H1 (cell line): ENCODE measurements at regions not wholly inside any gene's neighbourhood (a gene's known extent, or its start where the extent isn't known, plus 50 kb on each side); places are given as distances from the start of the nearest gene placed in this dataset.

Experiments used
- CTCF ChIA-PET: fragments of 300-600 bp; sonication (Branson Sonifier 250); formaldehyde crosslinking; loops from one replicate; lab custom pipeline; 2021; ENCODE audit not compliant: partially characterized antibody; lab: Charles Lee
- POLR2A ChIA-PET: fragments of 300-600 bp; sonication (Branson Sonifier 250); formaldehyde crosslinking; loops from one replicate; lab custom pipeline; 2021; ENCODE audit warnings: inconsistent platforms; ENCODE audit not compliant: partially characterized antibody; lab: Charles Lee
- DNase-seq, 2 experiments: peaks; one replicate each; pipeline versions ENCODE4 v3.0.0 to v3.0.0-alpha.2; 2010 to 2022; ENCODE audit warnings: low spot score in 2 of 2, low read depth in 1 of 2, mixed read lengths in 1 of 2
- FAIRE-seq: peaks from 2 replicates; lab custom pipeline; 2011; peaks lifted over from hg19 to GRCh38; lab: Jason Lieb, UNC
- H2AFZ ChIP-seq: 2 replicates; pipeline ENCODE4 v1.8.1; 2012; ENCODE audit warnings: low read length, inconsistent platforms
- H2AK5ac ChIP-seq: 2 replicates; pipeline ENCODE4 v1.6.1; 2013; ENCODE audit warnings: low read depth, low read length
- H2BK120ac ChIP-seq: replicated peaks from 2 replicates; pipeline ENCODE3; 2013; ENCODE audit warnings: low read depth, low read length, inconsistent platforms
- H2BK12ac ChIP-seq: 2 replicates; pipeline ENCODE4 v1.6.1; 2013; ENCODE audit warnings: low read depth, low read length
- H2BK15ac ChIP-seq: 2 replicates; pipeline ENCODE4 v1.6.1; 2013; ENCODE audit warnings: low read length
- H2BK20ac ChIP-seq: 2 replicates; pipeline ENCODE4 v1.6.1; 2013; ENCODE audit warnings: low read length
- H2BK5ac ChIP-seq: 2 replicates; pipeline ENCODE4 v1.6.1; 2013; ENCODE audit warnings: low read depth, low read length
- H3K14ac ChIP-seq: 2 replicates; pipeline ENCODE4 v1.6.1; 2013; ENCODE audit warnings: inconsistent platforms; ENCODE audit not compliant: insufficient read length
- H3K18ac ChIP-seq: 2 replicates; pipeline ENCODE4 v1.6.1; 2013; ENCODE audit warnings: low read length; ENCODE audit errors: extremely low read depth
- H3K23ac ChIP-seq: 2 replicates; pipeline ENCODE4 v1.6.1; 2013; ENCODE audit warnings: inconsistent platforms; ENCODE audit not compliant: insufficient read length
- H3K23me2 ChIP-seq: 2 replicates; pipeline ENCODE4 v1.6.1; 2013; ENCODE audit warnings: low read depth, low read length
- H3K27ac ChIP-seq: 2 replicates; pipeline ENCODE4 v1.6.1; 2011; ENCODE audit warnings: low read depth, low read length, inconsistent platforms
- H3K27me3 ChIP-seq, 4 experiments: replicated peaks in 1 of 4; 1 replicate in 1 of 4; 2 replicates in 3 of 4; pipeline versions ENCODE4 v1.6.1 to v1.8.1; 2011 to 2013; ENCODE audit warnings: low read length in 3 of 4, mild to moderate bottlenecking in 3 of 4, inconsistent platforms in 2 of 4, mixed read lengths in 2 of 4, moderate library complexity in 1 of 4; ENCODE audit not compliant: control insufficient read depth in 3 of 4, insufficient read depth in 3 of 4; ENCODE audit errors: extremely low read depth in 1 of 4
- H3K36me3 ChIP-seq, 4 experiments: 2 replicates each; pipeline versions ENCODE4 v1.6.1 to v1.8.1; 2011 to 2013; ENCODE audit warnings: mild to moderate bottlenecking in 4 of 4, low read length in 3 of 4, moderate library complexity in 2 of 4, control low read depth in 1 of 4, inconsistent platforms in 1 of 4; ENCODE audit not compliant: insufficient read depth in 4 of 4, control insufficient read depth in 2 of 4
- H3K4ac ChIP-seq: replicated peaks from 2 replicates; pipeline ENCODE3; 2013; ENCODE audit warnings: low read length, low read depth, mixed read lengths, inconsistent platforms; ENCODE audit not compliant: insufficient read length
- H3K4me1 ChIP-seq, 4 experiments: replicated peaks in 1 of 4; 1 replicate in 1 of 4; 2 replicates in 3 of 4; pipeline versions ENCODE4 v1.6.1 to v1.8.1; 2011 to 2013; ENCODE audit warnings: low read length in 3 of 4, inconsistent platforms in 2 of 4, mixed read lengths in 1 of 4; ENCODE audit not compliant: insufficient read depth in 4 of 4, control insufficient read depth in 3 of 4
- H3K4me2 ChIP-seq, 2 experiments: 2 replicates each; pipeline versions ENCODE4 v1.6.1 to v1.8.1; 2011 to 2013; ENCODE audit warnings: low read depth in 2 of 2, low read length in 2 of 2, control low read depth in 1 of 2, inconsistent platforms in 1 of 2, mild to moderate bottlenecking in 1 of 2; ENCODE audit not compliant: insufficient read depth in 1 of 2
- H3K4me3 ChIP-seq, 4 experiments: fragments of 200-600, 300-600 bp in 1 of 4; sonication (generic), shearing (Covaris generic), sonication (Bioruptor Twin) in 1 of 4; 2 replicates each; pipeline versions ENCODE4 v1.5.1 to v1.8.1; 2011 to 2016; ENCODE audit warnings: low read length in 4 of 4, low read depth in 3 of 4, control low read depth in 2 of 4, inconsistent platforms in 2 of 4, mild to moderate bottlenecking in 2 of 4, mixed read lengths in 1 of 4, moderate library complexity in 1 of 4; ENCODE audit not compliant: insufficient read depth in 2 of 4; ENCODE audit errors: extremely low read depth in 1 of 4
- H3K56ac ChIP-seq: replicated peaks from 2 replicates; pipeline ENCODE3; 2013; ENCODE audit warnings: low read depth, mild to moderate bottlenecking, mixed read lengths, low read length, inconsistent platforms; ENCODE audit not compliant: insufficient read length
- H3K79me1 ChIP-seq: 2 replicates; pipeline ENCODE4 v1.6.1; 2013; ENCODE audit warnings: low read depth, low read length, control low read depth
- H3K79me2 ChIP-seq, 2 experiments: 2 replicates each; pipeline versions ENCODE4 v1.6.1 to v1.8.1; 2012 to 2013; ENCODE audit warnings: low read length in 2 of 2, mild to moderate bottlenecking in 2 of 2, inconsistent platforms in 1 of 2; ENCODE audit not compliant: insufficient read depth in 2 of 2, control insufficient read depth in 1 of 2
- H3K9ac ChIP-seq, 4 experiments: replicated peaks in 1 of 4; 1 replicate in 1 of 4; 2 replicates in 3 of 4; pipeline versions ENCODE4 v1.6.1 to v1.8.1; 2011 to 2013; ENCODE audit warnings: low read depth in 3 of 4, low read length in 3 of 4, control low read depth in 2 of 4, mild to moderate bottlenecking in 2 of 4, moderate library complexity in 2 of 4, inconsistent platforms in 1 of 4; ENCODE audit errors: extremely low read depth in 1 of 4
- H3K9me3 ChIP-seq, 2 experiments: 2 replicates each; pipeline versions ENCODE4 v1.6.1 to v1.8.1; 2012 to 2013; ENCODE audit warnings: mild to moderate bottlenecking in 2 of 2, moderate library complexity in 2 of 2, control low read depth in 1 of 2, inconsistent platforms in 1 of 2, low read depth in 1 of 2, low read length in 1 of 2, mixed read lengths in 1 of 2; ENCODE audit not compliant: insufficient read depth in 2 of 2
- H4K20me1 ChIP-seq, 2 experiments: replicated peaks in 1 of 2; 2 replicates each; pipeline versions ENCODE3 to v1.8.1; 2011 to 2013; ENCODE audit warnings: inconsistent platforms in 2 of 2, low read length in 2 of 2, mild to moderate bottlenecking in 1 of 2; ENCODE audit not compliant: insufficient read depth in 2 of 2, control insufficient read depth in 1 of 2
- H4K5ac ChIP-seq: 2 replicates; pipeline ENCODE4 v1.6.1; 2013; ENCODE audit warnings: low read length, low read depth, mixed read lengths, inconsistent platforms; ENCODE audit not compliant: insufficient read length
- H4K8ac ChIP-seq: 2 replicates; pipeline ENCODE4 v1.8.0; 2013; ENCODE audit warnings: mild to moderate bottlenecking, moderate library complexity, low read length, inconsistent platforms; ENCODE audit not compliant: insufficient read depth; ENCODE audit errors: extremely low read depth
- H4K91ac ChIP-seq: replicated peaks from 2 replicates; pipeline ENCODE3; 2013; ENCODE audit warnings: low read length, mixed read lengths, inconsistent platforms; ENCODE audit not compliant: insufficient read length
- CBX5 ChIP-seq: fragments of 300-800, 300-1000 bp; sonication (generic); IDR thresholded peaks from 2 replicates; pipeline ENCODE4 v1.7.1; 2016; ENCODE audit warnings: antibody characterized with exemption, low read length, low read depth
- KDM4A ChIP-seq: IDR thresholded peaks from one replicate; pipeline ENCODE4 v1.7.1; 2012; ENCODE audit warnings: low read depth, mild to moderate bottlenecking, moderate library complexity, low read length, inconsistent platforms; ENCODE audit not compliant: severe bottlenecking
- KDM5A ChIP-seq: fragments of 200-600 bp; IDR thresholded peaks from 2 replicates; pipeline ENCODE4 v1.7.1; 2012; ENCODE audit warnings: mild to moderate bottlenecking, low read length, inconsistent platforms, mixed read lengths
- RAD21 ChIP-seq, 2 experiments: IDR thresholded peaks in 1 of 2; conservative IDR thresholded peaks in 1 of 2; 2 replicates each; pipeline ENCODE4 v1.6.1; 2011; ENCODE audit warnings: low read depth in 2 of 2, low read length in 2 of 2, improper control_type of control experiment in 1 of 2, inconsistent platforms in 1 of 2, mild to moderate bottlenecking in 1 of 2, moderate library complexity in 1 of 2
- RFX5 ChIP-seq: IDR thresholded peaks from 2 replicates; pipeline ENCODE4 v1.6.1; 2011; ENCODE audit warnings: low read depth, low read length, improper control_type of control experiment, borderline replicate concordance
- SP2 ChIP-seq: IDR thresholded peaks from 2 replicates; pipeline ENCODE4 v1.6.1; 2012; ENCODE audit warnings: mild to moderate bottlenecking, low read length, inconsistent platforms
- SUZ12 ChIP-seq: fragments of 200-600 bp; sonication (generic); IDR thresholded peaks from 2 replicates; pipeline ENCODE4 v1.6.1; 2012; ENCODE audit warnings: mild to moderate bottlenecking, inconsistent platforms, low read length, moderate library complexity, mixed read lengths
- YY1 ChIP-seq: IDR thresholded peaks from 2 replicates; pipeline ENCODE4 v1.6.1; 2011; ENCODE audit warnings: low read depth, mild to moderate bottlenecking, low read length
- WGBS, 2 experiments: shearing (Covaris generic) in 1 of 2; methylation state at CpG; one replicate each; pipeline versions ENCODE4 v1.1.6 to v1.1.7; 2013 to 2015; ENCODE audit warnings: low lambda C conversion rate in 2 of 2, mixed read lengths in 2 of 2, inconsistent platforms in 1 of 2, low coverage in 1 of 2, missing lambda C conversion rate in 1 of 2; ENCODE audit not compliant: insufficient replicate concordance in 2 of 2, insufficient coverage in 1 of 2, insufficient read length in 1 of 2; ENCODE audit errors: extremely low coverage in 1 of 2, missing lambda C conversion rate in 1 of 2; 5-methylcytosine and 5-hydroxymethylcytosine counted together

DNA sequence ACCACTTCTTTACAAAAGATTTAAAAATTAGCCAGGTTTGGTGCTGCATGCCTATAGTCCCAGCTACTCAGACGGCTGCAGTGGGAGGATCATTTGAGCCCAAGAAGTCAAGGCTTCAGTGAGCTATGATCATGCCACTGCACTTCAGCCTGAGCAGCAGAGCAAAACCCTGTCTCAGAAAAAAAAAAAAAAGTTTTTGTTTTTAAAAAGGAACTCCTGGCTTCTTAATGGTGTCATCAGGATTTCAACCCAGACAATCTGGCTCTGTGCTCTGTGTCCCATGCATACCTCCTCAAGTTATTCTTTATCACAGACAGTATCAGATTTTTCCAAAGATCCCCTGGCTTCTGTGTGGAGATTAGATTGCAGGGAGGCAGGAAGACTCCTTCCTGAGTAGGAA lies 64.2 kb upstream of the IL12A start:
- no peak overlapping the region for H2AFZ ChIP-seq
- H4K20me1 ChIP-seq = no peaks in the 10 kb centered on the region
- no peak overlapping the region for H3K27ac ChIP-seq
- no peak overlapping the region for H3K18ac ChIP-seq
- H4K91ac ChIP-seq = no peak overlapping the region
- no peak overlapping the region for H2BK120ac ChIP-seq
- H3K4me3 ChIP-seq = no peak overlapping the region
- POLR2A ChIA-PET = no interaction called here
- H2BK15ac ChIP-seq = no peak overlapping the region
- no peak overlapping the region for H3K4ac ChIP-seq
- no peak overlapping the region for H3K23ac ChIP-seq
- H3K79me1 ChIP-seq = no peaks in the 10 kb centered on the region
- 77% methylated on average over 1 of the region's 1 CpG; no CpG with 5 or more reads in 1 of the 2 experiments for WGBS, 2 experiments
- H3K14ac ChIP-seq = no peak overlapping the region
- H2BK12ac ChIP-seq = no peak overlapping the region
- no peak overlapping the region for H2AK5ac ChIP-seq
- no peaks in the 10 kb centered on the region for H3K4me1 ChIP-seq
- H2BK5ac ChIP-seq = no peak overlapping the region
- H3K23me2 ChIP-seq = no peaks in the 10 kb centered on the region
- H3K79me2 ChIP-seq = no peaks in the 10 kb centered on the region
- no peak overlapping the region for H3K56ac ChIP-seq
- H3K4me2 ChIP-seq = no peak overlapping the region
- H3K36me3 ChIP-seq = no peaks in the 10 kb centered on the region
- CTCF ChIA-PET = interaction anchor here (1.1 to 4.5 kb wide), 4 partner anchors 30 to 68 kb away, joined by 3 to 19 read pairs (median 4); no protein-coding TSS in a partner anchor
- H2BK20ac ChIP-seq = no peak overlapping the region
- H3K27me3 ChIP-seq = no peaks in the 10 kb centered on the region
- H3K9ac ChIP-seq = no peak overlapping the region
- no peak overlapping the region for H4K8ac ChIP-seq
- H3K9me3 ChIP-seq = no peaks in the 10 kb centered on the region
- no peak for TF ChIP-seq RAD21 (IDR thresholded peaks at IDR 0.05 in 1 of 2, conservative IDR thresholded peaks at IDR 0.05 in 1 of 2; ENCODE audit: low read depth in 2 of 2, low read length in 2 of 2)
- TF ChIP-seq KDM4A = no peak
- no peak for TF ChIP-seq SP2
- no peak for TF ChIP-seq YY1
- TF ChIP-seq CBX5 = no peak
- TF ChIP-seq KDM5A = no peak
- no peak for TF ChIP-seq RFX5
- TF ChIP-seq SUZ12 = no peak
- DNase-seq = no peak
- no peak overlapping the region for H4K5ac ChIP-seq
- FAIRE-seq = no peak
